ENCODE measurements at regions not wholly inside any gene's neighbourhood (a gene's known extent, or its start where the extent isn't known, plus 50 kb on each side); places are given as distances from the start of the nearest gene placed in this dataset.

DNA sequence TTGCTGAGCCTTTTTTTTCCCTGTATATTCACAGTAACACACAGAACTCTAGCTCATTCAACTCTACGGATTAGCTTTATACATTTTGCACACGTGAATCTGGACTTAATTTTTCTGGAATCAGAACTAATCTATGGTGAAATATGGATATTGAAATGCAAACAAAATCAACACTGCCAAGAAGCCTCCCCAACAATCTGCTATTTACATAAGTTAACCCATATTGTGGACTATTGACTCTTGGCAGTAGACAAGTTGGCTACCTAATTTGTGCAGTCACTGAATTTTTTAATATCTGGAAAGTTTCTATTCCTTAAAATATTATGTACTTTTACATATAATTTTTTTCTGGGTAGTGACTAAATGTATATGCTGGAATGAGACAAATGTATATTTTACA lies 815.4 kb downstream of the PCDH17 start:
- TF ChIP-seq, protein P1, sequence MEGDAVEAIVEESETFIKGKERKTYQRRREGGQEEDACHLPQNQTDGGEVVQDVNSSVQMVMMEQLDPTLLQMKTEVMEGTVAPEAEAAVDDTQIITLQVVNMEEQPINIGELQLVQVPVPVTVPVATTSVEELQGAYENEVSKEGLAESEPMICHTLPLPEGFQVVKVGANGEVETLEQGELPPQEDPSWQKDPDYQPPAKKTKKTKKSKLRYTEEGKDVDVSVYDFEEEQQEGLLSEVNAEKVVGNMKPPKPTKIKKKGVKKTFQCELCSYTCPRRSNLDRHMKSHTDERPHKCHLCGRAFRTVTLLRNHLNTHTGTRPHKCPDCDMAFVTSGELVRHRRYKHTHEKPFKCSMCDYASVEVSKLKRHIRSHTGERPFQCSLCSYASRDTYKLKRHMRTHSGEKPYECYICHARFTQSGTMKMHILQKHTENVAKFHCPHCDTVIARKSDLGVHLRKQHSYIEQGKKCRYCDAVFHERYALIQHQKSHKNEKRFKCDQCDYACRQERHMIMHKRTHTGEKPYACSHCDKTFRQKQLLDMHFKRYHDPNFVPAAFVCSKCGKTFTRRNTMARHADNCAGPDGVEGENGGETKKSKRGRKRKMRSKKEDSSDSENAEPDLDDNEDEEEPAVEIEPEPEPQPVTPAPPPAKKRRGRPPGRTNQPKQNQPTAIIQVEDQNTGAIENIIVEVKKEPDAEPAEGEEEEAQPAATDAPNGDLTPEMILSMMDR (IDR thresholded peaks at IDR 0.05): no peak
- TF ChIP-seq CREM (CRISPR knock-in tag; IDR thresholded peaks at IDR 0.05) (no peak), IRF1 (CRISPR knock-in tag; IDR thresholded peaks at IDR 0.05) (no peak), NFE2L1 (CRISPR knock-in tag; IDR thresholded peaks at IDR 0.05) (no peak)

All from WTC11 (cell line).